RKO (cell line): ENCODE measurements at regions not wholly inside any gene's neighbourhood (a gene's known extent, or its start where the extent isn't known, plus 50 kb on each side); places are given as distances from the start of the nearest gene placed in this dataset.
"Not testable (repeated sequence)": the region's sequence is repeated elsewhere in the genome, so short reads cannot be mapped to it uniquely, and the experiment has no call there.

Source experiments
- DNase-seq: peaks from one replicate; pipeline ENCODE4 v3.0.0-alpha.2; 2016; ENCODE audit warnings: low spot score

DNA sequence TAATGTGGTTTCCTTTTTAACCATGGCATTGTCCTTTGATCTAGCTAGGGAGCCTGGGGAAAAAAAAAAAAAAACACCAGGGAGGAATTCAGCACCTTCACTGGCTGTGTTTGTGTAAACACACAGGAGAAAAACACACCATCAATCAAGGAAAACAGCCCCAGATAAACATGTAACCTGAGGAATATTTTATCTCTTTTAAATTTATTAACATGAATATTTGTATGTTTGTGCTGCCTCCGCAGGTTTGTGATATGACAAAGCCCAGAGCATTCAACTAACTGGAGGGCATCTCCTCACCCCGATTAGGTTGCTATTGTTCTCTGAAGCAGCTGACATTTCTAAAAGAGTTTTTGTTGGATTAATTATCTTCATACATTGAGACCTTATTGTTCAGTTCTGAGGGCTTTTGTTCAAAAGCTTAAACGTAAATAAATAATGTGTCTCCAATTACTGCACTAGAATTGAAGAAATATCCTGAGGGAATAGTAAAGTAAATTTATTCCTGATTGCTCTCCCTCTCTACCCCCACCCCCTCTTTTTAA lies 89.4 kb upstream of the SEMA3E start:
- DNase-seq = no peak

DNA sequence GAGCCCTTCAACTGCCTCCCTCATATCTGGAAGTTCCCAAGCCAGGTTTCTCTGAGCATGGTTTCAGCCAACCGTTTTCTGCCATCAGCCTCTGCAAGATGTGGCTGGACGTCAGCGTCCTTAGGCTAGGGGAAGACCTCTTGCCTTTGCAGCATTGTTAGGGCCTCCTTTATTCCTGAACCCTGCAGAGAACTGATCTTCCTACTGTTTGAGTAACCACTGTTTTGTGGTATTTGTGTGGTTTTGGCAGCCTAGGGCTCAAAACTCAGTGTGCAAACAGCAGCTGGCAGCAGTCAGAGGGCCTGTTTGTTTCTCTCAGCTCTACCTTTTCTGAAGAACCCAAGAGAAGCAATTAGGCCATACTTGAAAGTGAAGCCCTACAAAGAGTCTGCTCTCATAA lies 83.4 kb upstream of the SEMA3E start:
- no peak for DNase-seq

DNA sequence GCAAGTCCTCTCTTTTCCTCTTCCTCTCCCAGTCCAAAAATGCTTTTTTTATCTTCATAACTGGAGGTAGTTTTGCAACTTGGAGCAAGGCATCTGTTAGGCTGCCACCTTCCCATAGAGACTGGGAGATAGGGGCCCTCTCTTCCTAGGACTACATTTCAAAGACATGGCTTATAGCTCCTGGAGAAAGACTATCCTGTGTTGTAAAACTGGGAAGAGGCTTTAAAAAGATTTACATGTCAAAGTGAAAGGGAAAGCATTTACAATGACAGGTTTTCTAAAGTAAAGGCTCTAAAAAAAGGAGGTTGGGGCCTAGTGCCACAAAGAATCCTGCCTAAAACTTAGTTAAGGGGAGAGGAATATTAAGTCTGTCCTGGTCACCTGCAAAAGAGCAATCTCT lies 82.2 kb upstream of the SEMA3E start:
- DNase-seq = no peak

DNA sequence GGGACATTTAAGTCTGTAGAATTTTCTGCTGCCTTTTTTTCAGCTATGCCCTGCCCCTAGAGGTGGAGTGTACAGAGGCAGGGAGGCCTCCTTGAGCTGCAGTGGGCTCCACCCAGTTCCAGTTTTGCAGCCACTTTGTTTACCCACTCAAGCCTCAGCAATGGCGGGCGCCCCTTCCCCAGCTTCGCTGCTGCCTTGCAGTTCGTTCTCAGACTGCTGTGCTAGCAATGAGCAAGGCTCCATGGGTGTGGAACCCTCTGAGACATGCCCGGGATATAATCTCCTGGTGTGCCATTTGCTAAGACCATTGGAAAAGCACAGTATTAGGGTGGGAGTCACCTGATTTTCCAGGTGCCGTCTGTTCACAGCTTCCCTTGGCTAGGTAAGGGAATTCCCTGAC lies 68.0 kb upstream of the SEMA3E start:
- not testable (repeated sequence) for DNase-seq

DNA sequence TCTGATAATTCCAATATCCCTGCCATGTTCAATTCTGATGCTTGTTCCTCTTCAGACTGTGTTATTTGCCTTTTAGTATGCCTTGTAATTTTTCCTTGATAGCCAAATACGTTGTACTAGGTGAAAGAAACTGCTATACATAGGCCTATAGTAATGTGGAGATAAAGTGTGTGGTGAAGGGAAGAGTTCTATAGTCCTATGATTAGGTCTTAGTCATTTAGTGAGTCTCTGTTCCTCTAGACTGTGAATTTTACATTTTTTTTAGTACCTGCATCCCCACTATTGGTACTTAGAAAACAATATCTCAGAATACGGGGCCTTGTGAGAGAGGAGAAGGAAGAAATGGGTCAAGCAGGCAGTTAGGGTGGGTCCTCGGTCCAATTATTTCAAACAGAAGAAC lies 59.6 kb upstream of the SEMA3E start:
- no peak for DNase-seq

DNA sequence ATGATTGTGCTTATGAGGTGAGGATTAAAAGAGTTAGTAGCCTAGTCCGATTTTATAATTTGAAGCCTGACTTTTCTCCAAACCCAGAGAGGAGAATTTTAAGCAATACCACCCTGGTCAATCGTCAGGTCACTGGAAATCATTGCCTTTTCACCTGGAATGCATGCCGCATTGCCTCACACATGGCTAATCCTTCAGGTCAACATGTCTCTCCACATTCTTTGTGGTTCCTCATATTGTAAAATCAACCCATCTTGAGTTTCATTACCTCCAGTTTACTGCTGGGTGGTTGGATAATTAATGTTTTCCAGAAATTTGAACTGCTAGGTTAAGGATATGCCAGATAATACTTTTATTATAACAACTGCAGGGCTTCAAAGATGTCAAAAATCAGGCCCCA lies 55.6 kb upstream of the SEMA3E start:
- DNase-seq = no peak

DNA sequence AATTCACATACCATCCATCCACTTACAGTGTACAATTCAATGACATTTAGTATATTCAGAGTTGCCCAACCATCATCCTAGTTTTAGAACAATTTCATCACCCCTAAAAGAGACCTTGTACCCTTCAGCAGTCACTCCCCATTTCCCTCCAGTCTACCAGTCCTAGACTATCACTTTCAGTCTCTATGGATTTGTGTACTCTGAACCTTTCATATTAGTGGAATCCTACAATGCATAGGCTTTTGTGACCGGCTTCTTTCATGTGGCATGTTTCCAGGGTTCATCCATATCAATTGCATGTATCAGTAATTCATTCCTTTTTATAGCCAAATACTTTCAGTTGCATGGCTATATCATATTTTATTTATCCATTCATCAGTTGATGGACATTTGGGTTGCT lies 53.5 kb upstream of the SEMA3E start:
- DNase-seq = no peak

- DNase-seq = no peak
Observed at GRCh38 chr7:83701736-83702135, 52.8 kb upstream of the SEMA3E start.
